GM18519 (cell line): ENCODE measurements at regions not wholly inside any gene's neighbourhood (a gene's known extent, or its start where the extent isn't known, plus 50 kb on each side); places are given as distances from the start of the nearest gene placed in this dataset.
A peak's percentile ranks its signal among the peaks of the same experiment; 100 is the strongest.

Source experiments
- ATAC-seq: cut with Tn5 transposase; IDR thresholded peaks from one replicate; pipeline ENCODE4 v1.9.1; 2021; ENCODE audit warnings: mild to moderate bottlenecking, moderate library complexity; ENCODE audit not compliant: unreplicated experiment, low FRiP score

- ATAC-seq, result no peak
Measured at GRCh38 chr5:44868541-44868940, 59.8 kb downstream of the MRPS30 start.

- no peak for ATAC-seq
Measured at GRCh38 chr5:44869928-44870327, 61.2 kb downstream of the MRPS30 start.

GRCh38 chr5:44870430-44870829, 61.7 kb downstream of the MRPS30 start:
- no peak for ATAC-seq

GRCh38 chr5:44871401-44871800, 62.7 kb downstream of the MRPS30 start:
- no peak for ATAC-seq

- ATAC-seq, result peak; percentile 99
Measured at GRCh38 chr5:44875661-44876605, 67.2 kb downstream of the MRPS30 start.

GRCh38 chr5:44881266-44881665, 72.5 kb downstream of the MRPS30 start:
- ATAC-seq, result no peak

GRCh38 chr5:44884036-44884435, 75.3 kb downstream of the MRPS30 start:
- no peak for ATAC-seq

GRCh38 chr5:44885903-44886302, 77.2 kb downstream of the MRPS30 start:
- ATAC-seq, result peak; percentile 94

- ATAC-seq, result peak; percentile 35
Measured at GRCh38 chr5:44887722-44888121, 79.0 kb downstream of the MRPS30 start.

- ATAC-seq, result no peak
Measured at GRCh38 chr5:44888435-44888834, 79.7 kb downstream of the MRPS30 start.

- ATAC-seq, result no peak
Measured at GRCh38 chr5:44891116-44891515, 82.4 kb downstream of the MRPS30 start.

GRCh38 chr5:44900273-44900954, 91.7 kb downstream of the MRPS30 start:
- ATAC-seq, result no peak

GRCh38 chr5:44907396-44907795, 98.6 kb downstream of the MRPS30 start:
- ATAC-seq, result no peak

- ATAC-seq, result no peak
Measured at GRCh38 chr5:44909004-44909403, 100.3 kb downstream of the MRPS30 start.

- no peak for ATAC-seq
Measured at GRCh38 chr5:44911501-44911900, 102.8 kb downstream of the MRPS30 start.

GRCh38 chr5:44914221-44914620, 105.5 kb downstream of the MRPS30 start:
- ATAC-seq, result no peak

- no peak for ATAC-seq
Measured at GRCh38 chr5:44919560-44919959, 110.8 kb downstream of the MRPS30 start.

- ATAC-seq, result no peak
Measured at GRCh38 chr5:44927115-44927733, 118.5 kb downstream of the MRPS30 start.

GRCh38 chr5:44932922-44933585, 124.3 kb downstream of the MRPS30 start:
- ATAC-seq, result peak; percentile 98

GRCh38 chr5:44933686-44934085, 124.9 kb downstream of the MRPS30 start:
- peak; percentile 12 for ATAC-seq

GRCh38 chr5:44935262-44935661, 126.5 kb downstream of the MRPS30 start:
- ATAC-seq, result no peak
